ENCODE measurements at regions not wholly inside any gene's neighbourhood (a gene's known extent, or its start where the extent isn't known, plus 50 kb on each side); places are given as distances from the start of the nearest gene placed in this dataset.

DNA sequence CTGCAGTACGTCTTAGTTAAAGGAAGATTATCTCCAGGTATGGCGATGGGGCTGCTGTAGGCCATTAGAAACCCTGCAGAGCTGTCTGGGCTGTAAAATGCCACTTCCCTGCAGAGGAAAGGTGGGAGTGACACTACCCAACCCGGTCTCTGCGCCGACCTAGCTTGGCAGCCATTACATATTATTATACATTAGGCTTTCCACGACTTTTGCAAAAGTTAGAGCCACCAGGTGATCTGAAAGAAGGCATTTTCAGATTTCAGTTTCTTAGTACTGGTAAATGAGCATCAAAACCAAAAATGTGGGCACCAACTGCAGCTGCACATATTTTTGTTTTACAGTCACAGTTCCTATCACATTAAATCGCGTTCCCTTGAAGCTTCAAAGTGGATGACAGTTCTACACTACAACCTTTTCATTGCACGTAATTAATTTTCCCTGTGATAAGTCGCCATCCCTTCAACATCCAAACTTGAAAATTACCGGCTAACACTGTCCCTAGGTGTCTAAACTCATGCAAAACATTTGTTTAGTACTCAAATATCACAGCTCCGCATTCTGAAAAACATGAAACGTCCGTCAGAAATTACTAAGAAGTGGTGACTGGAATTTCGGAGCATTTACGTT is 81.4 kb upstream of the CHD2 start:
- peak; percentile 77 for DNase-seq
- Mint-ChIP-seq H3K36me3 (ENCODE audit: low read depth) (no peaks in the 10 kb centered on the region), H3K4me1 (peaks cover 51% of the 10 kb centered on the region), H3K4me3 (peak overlapping the region; percentile 52), H3K9me3 (no peaks in the 10 kb centered on the region), H3K27me3 (ENCODE audit: insufficient read depth) (no peaks in the 10 kb centered on the region), H3K27ac (peak overlapping the region; percentile 98)
- Histone ChIP-seq H3K27me3 (ENCODE audit: control insufficient read depth, insufficient read depth, low read length, poor library complexity, severe bottlenecking) (no peaks in the 10 kb centered on the region), H3K27ac (ENCODE audit: low read depth, low read length) (peak overlapping the region; percentile 99), H3K4me3 (ENCODE audit: low read length) (peak overlapping the region; percentile 61), H3K4me1 (ENCODE audit: control insufficient read depth, insufficient read depth, low read length) (peaks cover 5% of the 10 kb centered on the region), H3K9me3 (ENCODE audit: control insufficient read depth, low read length) (no peaks in the 10 kb centered on the region), H3K9ac (ENCODE audit: extremely low read depth, low read length, poor library complexity, severe bottlenecking) (no peak overlapping the region), H3K36me3 (ENCODE audit: control insufficient read depth, insufficient read depth, low read length) (no peaks in the 10 kb centered on the region)
- TF ChIP-seq, protein P1, sequence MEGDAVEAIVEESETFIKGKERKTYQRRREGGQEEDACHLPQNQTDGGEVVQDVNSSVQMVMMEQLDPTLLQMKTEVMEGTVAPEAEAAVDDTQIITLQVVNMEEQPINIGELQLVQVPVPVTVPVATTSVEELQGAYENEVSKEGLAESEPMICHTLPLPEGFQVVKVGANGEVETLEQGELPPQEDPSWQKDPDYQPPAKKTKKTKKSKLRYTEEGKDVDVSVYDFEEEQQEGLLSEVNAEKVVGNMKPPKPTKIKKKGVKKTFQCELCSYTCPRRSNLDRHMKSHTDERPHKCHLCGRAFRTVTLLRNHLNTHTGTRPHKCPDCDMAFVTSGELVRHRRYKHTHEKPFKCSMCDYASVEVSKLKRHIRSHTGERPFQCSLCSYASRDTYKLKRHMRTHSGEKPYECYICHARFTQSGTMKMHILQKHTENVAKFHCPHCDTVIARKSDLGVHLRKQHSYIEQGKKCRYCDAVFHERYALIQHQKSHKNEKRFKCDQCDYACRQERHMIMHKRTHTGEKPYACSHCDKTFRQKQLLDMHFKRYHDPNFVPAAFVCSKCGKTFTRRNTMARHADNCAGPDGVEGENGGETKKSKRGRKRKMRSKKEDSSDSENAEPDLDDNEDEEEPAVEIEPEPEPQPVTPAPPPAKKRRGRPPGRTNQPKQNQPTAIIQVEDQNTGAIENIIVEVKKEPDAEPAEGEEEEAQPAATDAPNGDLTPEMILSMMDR (conservative IDR thresholded peaks at IDR 0.05) = no peak
- WGBS, 2 experiments (ENCODE audit: insufficient coverage in 1 of 2, insufficient read length in 1 of 2) = 49 to 58% methylated on average over 12 to 16 of the region's 16 CpGs

DNA sequence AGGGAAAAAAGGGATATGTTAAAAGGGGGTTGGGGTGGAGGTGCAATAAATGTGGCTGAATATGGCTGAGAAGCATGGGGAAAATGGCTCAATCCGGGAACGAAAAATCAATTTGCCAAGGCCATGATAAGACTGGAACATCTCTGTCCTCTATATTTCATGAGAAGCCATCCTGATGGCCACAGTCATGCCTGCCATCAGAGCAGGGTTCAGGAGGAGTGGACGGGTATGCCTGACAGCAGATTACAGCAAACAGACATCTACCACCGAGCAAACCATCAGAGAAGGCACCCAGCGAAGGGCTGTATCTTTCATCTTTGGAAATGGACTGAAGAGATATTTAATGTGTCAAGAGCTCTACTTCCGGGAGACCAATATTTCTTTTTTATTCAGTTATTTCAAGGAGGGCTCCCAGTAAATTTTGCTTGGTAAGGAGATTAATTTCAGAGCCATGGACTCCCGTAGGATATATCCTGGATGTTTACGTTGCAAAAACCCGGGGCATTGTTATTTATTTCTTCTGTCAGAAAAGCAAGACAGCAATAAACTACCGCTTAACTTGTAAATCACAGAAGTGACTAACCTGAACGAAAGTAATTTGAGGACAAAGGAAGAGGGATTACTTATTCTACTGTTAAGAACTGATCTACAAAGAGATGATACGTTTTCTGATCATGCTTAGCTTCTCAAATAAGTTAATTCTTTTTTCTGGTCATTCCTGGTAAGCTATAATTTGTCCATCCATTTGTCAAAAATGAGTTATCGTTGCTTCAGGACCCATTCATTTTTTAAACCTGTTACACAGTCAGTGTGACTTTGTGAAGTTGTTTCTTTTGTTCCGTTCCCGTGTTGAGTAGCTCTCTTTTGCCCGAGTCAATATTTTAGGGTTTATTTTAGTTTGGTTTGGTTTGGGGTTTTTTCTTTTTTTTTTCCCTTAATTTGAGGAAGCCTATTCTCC is 80.6 kb upstream of the CHD2 start:
- WGBS, 2 experiments (ENCODE audit: insufficient coverage in 1 of 2, insufficient read length in 1 of 2) = 44 to 48% methylated on average over 10 to 15 of the region's 16 CpGs
- peak overlapping the region; percentile 98 for H3K27ac Mint-ChIP-seq

More for the DNA sequence above, 80.6 kb upstream of the CHD2 start:
- no peaks in the 10 kb centered on the region for H3K36me3 ChIP-seq (ENCODE audit: control insufficient read depth, insufficient read depth, low read length)
- Mint-ChIP-seq H3K36me3 (ENCODE audit: low read depth) (no peaks in the 10 kb centered on the region), H3K27me3 (ENCODE audit: insufficient read depth) (no peaks in the 10 kb centered on the region), H3K9me3 (no peaks in the 10 kb centered on the region), H3K4me1 (peaks cover 53% of the 10 kb centered on the region), H3K4me3 (peak overlapping the region; percentile 52)
- peak overlapping the region; percentile 53 for H3K9ac ChIP-seq (ENCODE audit: extremely low read depth, low read length, poor library complexity, severe bottlenecking)
- no peaks in the 10 kb centered on the region for H3K27me3 ChIP-seq (ENCODE audit: control insufficient read depth, insufficient read depth, low read length, poor library complexity, severe bottlenecking)
- H3K4me3 ChIP-seq (ENCODE audit: low read length) = peak overlapping the region; percentile 61
- peaks cover 5% of the 10 kb centered on the region for H3K4me1 ChIP-seq (ENCODE audit: control insufficient read depth, insufficient read depth, low read length)
- H3K9me3 ChIP-seq (ENCODE audit: control insufficient read depth, low read length) = no peaks in the 10 kb centered on the region
- TF ChIP-seq, protein P1 (conservative IDR thresholded peaks at IDR 0.05) = no peak
- H3K27ac ChIP-seq (ENCODE audit: low read depth, low read length) = peak overlapping the region; percentile 99
- no peak for DNase-seq

All from endodermal cell (in vitro differentiated cells).